GM19240 (cell line): ENCODE measurements at regions not wholly inside any gene's neighbourhood (a gene's known extent, or its start where the extent isn't known, plus 50 kb on each side); places are given as distances from the start of the nearest gene placed in this dataset.
"Not testable (repeated sequence)": the region's sequence is repeated elsewhere in the genome, so short reads cannot be mapped to it uniquely, and the experiment has no call there.

ENCODE experiments used
- DNase-seq: peaks from one replicate; pipeline ENCODE4 v3.0.0; 2011; ENCODE audit warnings: low spot score; ENCODE audit not compliant: insufficient read length

- no peak for DNase-seq
Measured at GRCh38 chr5:116825486-116825885, 250.9 kb upstream of the SEMA6A start.

GRCh38 chr5:116824751-116825438 lies 250.3 kb upstream of the SEMA6A start:
- no peak for DNase-seq

- DNase-seq, result no peak
Measured at GRCh38 chr5:116814626-116815385, 240.2 kb upstream of the SEMA6A start.

GRCh38 chr5:116813906-116814305 lies 239.3 kb upstream of the SEMA6A start:
- DNase-seq, result no peak

- DNase-seq, result no peak
Measured at GRCh38 chr5:116813356-116813755, 238.7 kb upstream of the SEMA6A start.

GRCh38 chr5:116810951-116811350 lies 236.3 kb upstream of the SEMA6A start:
- DNase-seq, result no peak

- no peak for DNase-seq
Measured at GRCh38 chr5:116806836-116807235, 232.2 kb upstream of the SEMA6A start.

- DNase-seq, result no peak
Measured at GRCh38 chr5:116799401-116799800, 224.8 kb upstream of the SEMA6A start.

- no peak for DNase-seq
Measured at GRCh38 chr5:116795189-116795588, 220.6 kb upstream of the SEMA6A start.

GRCh38 chr5:116789522-116789921 lies 214.9 kb upstream of the SEMA6A start:
- DNase-seq, result no peak

GRCh38 chr5:116788851-116789403 lies 214.3 kb upstream of the SEMA6A start:
- DNase-seq, result no peak

- DNase-seq, result no peak
Measured at GRCh38 chr5:116787570-116787969, 212.9 kb upstream of the SEMA6A start.

GRCh38 chr5:116785106-116785505 lies 210.5 kb upstream of the SEMA6A start:
- no peak for DNase-seq

- DNase-seq, result no peak
Measured at GRCh38 chr5:116779846-116780245, 205.2 kb upstream of the SEMA6A start.

GRCh38 chr5:116778651-116779280 lies 204.1 kb upstream of the SEMA6A start:
- no peak for DNase-seq

GRCh38 chr5:116778032-116778431 lies 203.4 kb upstream of the SEMA6A start:
- DNase-seq, result no peak

- DNase-seq, result no peak
Measured at GRCh38 chr5:116773926-116774325, 199.3 kb upstream of the SEMA6A start.

- DNase-seq, result no peak
Measured at GRCh38 chr5:116772806-116773205, 198.2 kb upstream of the SEMA6A start.

- DNase-seq, result no peak
Measured at GRCh38 chr5:116772152-116772501, 197.5 kb upstream of the SEMA6A start.

GRCh38 chr5:116771466-116772151 lies 197.0 kb upstream of the SEMA6A start:
- no peak for DNase-seq

GRCh38 chr5:116769953-116770352 lies 195.3 kb upstream of the SEMA6A start:
- DNase-seq, result not testable (repeated sequence)

GRCh38 chr5:116769470-116769869 lies 194.8 kb upstream of the SEMA6A start:
- no peak for DNase-seq
